HG03064 (cell line): ENCODE measurements at regions not wholly inside any gene's neighbourhood (a gene's known extent, or its start where the extent isn't known, plus 50 kb on each side); places are given as distances from the start of the nearest gene placed in this dataset.
"Not testable (repeated sequence)": the region's sequence is repeated elsewhere in the genome, so short reads cannot be mapped to it uniquely, and the experiment has no call there.

ENCODE experiments used
- ATAC-seq: cut with Tn5 transposase; IDR thresholded peaks from one replicate; pipeline ENCODE4 v1.9.1; 2021; ENCODE audit warnings: low read depth; ENCODE audit not compliant: unreplicated experiment

DNA sequence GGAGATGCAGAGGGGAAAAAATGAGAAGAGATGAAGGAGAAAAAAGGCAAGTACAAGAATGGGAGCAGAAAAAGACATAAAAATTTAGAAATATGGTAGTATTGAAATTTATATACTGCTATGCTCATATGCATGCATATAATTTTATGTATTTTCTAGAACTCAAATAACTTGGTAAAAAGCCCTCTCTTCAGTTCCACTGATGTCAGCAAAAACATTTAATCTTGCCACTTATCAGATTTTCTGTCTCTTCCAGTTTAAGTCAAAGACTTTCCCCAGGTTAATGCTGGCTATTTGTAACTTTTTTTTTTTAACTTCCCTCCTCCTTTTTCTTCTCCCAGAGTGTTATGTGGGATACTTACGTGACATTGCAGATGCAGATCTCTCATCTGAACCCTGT lies 617.5 kb upstream of the CPEB2 start:
- no peak for ATAC-seq

DNA sequence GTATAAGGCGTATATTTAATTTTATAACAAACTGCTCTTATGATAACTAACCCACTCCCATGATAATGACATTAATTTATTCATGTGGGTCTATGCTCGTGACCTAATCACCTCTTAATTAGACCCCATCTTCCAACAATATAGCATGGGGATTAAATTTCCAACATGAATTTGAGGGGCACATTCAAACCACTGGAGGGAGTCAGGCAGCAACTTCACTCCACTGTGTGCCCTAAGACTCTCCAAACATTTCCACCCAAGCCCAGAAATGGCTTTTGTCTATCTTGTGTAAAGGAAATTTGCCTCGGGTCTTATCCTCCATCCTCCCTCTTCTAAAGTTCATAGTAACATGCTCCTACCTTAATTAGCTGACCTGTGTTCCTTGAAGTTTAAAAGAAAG lies 616.1 kb upstream of the CPEB2 start:
- ATAC-seq, result no peak

DNA sequence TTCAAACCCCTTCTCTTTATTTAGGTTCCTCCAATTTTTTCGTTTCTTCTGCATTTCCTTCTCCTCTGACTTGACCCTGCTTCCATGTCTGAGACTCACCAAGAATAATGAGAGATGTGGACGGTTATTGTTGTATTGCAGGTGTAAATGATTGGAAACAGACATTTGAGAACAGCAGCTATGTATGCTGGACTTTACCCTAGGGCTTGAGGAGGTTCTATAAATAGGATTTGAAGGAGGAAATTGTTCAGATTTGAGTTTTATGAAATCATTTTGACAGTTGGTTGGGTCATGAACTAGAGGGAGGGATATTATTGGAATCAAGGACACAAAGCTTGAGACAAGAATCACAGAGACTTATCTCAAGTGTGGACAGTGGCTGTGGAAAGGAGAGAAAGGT lies 614.6 kb upstream of the CPEB2 start:
- ATAC-seq, result no peak

DNA sequence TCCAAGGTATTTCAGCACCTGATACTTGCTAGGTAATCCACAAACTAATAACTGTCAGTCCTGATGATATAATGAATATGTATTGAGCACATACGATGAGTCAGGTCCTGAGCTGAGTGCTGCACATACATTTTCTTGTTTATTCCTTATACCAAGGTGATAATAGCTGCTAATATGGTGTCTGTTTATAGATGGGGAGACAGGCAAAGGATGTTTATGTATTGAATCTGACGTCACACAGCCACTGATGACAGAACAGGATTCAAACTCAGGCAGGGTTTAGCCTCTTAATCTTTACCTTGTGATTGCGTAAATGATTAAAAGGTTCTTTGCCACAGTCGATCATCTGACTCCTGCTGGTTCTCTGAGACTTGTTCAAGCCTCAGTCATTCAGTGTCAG lies 609.9 kb upstream of the CPEB2 start:
- ATAC-seq, result no peak

DNA sequence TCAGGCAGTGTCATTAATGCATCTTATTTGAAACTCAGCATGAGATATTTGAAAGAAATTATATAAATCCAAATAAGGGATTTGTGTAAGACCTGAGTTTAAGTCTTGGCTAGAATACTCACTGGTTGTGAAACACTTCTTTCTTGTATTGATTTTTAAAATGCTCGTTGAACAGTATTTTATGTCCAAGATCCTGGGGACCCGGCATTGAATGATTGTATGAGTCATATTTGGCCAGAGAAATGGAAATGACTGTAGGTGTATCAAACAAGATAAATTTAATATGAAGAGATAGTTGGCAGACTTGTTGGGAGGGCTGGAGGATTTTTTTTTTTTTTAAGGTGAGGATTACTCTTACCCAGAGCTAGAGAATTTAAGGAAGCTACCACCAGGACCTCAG lies 606.1 kb upstream of the CPEB2 start:
- ATAC-seq, result no peak

DNA sequence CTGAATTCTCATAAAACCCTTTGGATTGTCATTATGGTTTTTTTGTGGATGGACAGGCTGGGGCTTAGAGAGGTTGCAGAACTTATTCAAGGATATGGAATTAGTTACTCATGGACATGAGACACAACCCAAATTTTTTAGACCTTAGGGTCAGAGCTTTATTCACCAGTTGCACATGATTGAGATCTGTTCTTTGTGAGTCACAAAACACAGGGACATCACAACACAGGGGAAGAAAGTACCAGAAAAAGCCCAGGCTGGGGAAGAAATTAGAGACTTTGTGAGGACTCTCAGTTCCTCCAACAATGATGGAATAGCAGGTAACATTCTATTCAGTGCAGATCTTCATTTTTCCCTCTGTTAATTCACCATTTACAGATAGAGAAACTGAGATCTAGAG lies 602.4 kb upstream of the CPEB2 start:
- ATAC-seq, result no peak

DNA sequence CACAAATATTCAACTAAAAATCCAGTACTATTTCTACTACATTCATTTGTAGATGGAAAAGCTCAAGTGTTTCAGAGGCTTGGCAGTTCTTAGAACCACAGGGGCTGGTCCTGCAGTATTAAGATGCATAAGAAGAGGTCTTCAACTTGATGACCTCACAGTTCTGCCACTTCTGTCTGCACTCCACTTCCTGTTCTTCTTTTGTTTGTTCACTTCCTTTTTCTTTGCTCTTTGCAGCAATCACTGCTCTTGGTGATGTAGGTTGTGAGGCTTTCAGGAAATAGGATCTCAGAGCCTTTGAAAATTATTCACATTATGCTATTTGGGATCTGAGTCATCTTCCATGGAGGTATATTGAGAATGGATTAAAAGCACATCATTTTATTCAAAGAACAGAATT lies 602.0 kb upstream of the CPEB2 start:
- no peak for ATAC-seq

DNA sequence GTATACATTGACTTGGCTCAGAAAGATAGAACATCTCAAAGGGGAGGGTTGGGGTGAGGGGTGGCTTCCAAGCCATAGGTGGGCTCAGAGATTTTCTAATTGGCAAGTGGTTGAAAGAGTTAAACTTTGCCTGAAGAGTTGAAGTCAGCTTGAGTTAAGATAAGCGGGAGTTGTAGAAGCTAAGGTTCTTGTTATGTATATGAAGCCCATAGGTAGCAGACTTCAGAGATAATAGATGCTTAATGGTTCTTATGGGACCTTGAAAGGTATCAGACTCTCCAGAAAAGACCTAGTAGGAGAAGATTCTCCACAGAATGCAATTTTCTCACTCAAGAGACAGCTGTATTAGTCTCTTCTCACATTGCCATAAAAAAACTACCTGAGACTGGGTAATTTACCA lies 599.1 kb upstream of the CPEB2 start:
- no peak for ATAC-seq

DNA sequence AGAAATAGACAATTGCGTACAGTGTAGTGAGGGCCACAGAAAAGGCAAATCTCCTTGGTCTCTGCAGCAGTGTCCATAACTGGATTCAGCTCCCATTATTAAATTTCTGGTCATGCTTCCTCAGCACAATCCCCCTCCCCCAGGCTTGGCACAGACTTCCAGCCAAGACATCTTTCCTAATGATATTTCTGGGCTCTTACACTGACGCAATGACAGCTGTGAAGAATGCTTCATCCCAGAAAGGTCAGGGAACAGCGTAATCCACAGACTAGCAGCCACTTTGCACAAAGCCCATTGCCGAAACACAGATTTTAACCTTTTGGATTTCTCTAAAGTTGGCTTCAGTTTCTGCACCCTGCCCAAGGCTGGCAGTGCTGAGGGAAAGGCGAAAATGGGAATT lies 597.6 kb upstream of the CPEB2 start:
- ATAC-seq, result no peak

DNA sequence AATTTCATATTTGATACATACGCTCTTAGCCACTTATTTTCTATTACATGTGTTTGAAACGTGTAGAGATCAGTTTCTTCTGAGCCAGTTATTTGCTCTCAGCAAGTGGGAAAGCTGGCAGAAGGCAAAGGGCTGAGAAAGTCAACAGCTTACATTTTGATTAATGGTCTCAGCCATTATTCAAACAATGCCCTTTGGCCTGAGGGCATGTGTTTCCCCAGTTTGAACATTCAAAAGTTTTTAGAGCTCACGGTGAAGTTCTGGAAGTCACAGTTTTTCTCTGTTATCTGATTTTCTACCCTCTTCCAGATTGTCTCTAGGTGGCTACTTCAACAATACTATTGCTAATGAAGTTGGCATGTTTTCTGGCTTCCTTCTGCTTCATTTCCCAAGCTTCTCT lies 591.8 kb upstream of the CPEB2 start:
- ATAC-seq, result no peak

DNA sequence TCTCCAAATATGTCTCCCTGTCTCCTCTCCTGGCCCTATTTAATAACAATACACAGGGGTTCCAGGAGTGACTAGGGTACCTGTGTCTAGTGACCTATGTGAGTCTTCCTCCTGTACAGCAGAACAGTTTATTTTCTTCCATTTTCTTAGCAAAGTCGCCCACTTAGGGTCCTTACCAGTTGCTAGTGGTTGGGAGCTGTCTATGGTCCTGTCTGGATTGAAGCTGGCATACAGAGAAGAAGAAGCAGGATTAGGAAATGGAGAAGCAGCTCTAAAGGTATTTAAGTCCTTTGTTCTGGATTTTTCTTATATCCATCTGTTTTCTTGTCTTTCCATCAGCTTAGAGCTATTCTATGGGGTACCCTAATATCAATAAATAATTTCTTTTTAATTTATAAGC lies 587.1 kb upstream of the CPEB2 start:
- no peak for ATAC-seq

DNA sequence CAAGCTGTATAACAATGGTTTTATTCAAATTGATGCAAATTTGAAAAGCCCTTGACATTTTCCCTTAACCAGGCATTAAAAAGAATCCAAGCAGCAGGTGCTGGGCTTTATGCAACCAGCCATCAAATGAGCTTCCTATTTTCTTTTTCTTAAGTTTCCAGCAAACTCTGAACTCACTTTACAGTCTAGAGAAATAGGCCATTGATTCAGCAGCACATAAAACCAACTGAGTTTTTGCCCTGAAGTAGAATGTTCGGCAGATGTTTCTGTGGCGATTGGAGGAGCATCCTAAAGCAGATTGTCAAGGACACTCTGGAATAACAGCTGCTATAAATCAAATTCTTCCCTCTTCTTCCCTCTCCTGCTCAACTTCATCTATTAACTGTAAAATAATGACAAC lies 582.8 kb upstream of the CPEB2 start:
- no peak for ATAC-seq

DNA sequence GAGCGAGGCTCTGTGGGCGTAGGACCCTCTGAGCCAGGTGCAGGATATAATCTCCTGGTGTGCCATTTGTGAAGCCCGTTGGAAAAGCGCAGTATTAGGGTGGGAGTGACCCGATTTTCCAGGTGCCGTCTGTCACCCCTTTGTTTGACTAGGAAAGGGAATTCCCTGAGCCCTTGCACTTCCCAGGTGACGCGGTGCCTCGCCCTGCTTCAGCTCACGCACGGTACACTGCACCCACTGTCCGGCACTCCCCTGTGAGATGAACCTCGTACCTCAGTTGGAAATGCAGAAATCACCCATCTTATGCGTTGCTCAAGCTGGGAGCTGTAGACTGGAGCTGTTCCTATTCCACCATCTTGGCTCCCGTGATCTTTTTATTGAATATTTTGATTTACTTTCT lies 576.0 kb upstream of the CPEB2 start:
- not testable (repeated sequence) for ATAC-seq

DNA sequence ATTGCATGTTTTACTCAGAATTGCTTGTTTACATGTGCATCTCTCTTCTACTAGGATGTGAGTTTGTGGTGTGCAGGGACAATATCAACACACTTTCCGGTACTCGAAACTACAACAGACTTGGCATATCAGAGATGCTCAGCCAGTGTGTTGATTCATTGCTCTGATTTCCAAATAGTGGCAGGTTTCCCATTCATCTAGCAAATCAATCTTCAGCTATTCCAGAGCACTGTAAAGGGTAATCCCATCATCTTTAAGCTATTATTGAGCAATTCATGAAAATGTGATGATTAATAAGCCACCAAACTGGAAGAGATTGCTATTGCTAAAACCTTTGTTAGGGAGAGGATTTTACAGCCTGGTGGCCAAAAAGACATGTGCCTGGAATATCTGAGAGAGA lies 574.2 kb upstream of the CPEB2 start:
- ATAC-seq, result no peak

DNA sequence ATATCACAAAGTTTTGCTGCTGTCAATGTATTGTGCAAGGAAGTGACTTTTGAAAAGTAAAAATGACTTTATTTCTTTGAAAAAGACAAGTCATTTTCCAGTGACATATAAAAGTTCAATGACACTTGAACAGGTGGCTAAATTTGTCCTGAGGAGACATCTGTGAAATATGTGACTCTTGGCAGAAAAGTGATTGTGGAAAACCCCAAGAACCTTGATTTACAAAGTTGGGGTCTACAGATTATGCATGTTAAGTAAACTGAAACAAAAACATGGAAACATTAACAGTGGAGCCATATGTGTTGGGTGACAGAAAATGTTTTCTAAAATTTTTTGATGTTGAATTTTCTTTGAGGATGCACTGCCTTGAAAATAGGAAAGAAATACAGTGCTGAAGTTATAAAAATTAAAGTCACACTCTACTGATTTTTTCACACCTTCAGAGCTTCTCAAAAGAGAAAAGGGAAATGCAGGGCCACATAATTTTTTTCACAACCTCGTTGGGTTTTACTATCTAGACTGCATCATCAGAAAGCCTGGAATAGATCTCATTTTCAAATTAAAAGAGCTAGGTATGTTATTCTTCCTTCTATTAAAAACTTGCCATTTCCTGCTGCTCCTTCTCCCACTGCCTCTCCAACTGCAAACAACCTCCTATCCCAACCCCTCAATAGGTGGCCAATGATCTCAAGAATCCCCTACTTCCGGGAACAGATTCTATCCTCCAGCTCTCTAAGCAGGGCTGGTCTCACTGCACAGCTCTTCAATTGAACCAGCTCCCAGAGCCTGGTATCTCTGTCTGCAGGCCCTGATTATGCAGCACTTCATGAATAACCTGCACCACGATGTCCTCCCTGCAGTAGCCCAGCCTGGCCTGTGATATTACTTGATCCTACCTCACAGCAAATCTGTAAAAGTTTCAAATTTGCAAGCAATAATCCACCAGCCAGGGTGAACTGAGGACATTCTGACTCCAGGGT lies 570.8 kb upstream of the CPEB2 start:
- no peak for ATAC-seq

DNA sequence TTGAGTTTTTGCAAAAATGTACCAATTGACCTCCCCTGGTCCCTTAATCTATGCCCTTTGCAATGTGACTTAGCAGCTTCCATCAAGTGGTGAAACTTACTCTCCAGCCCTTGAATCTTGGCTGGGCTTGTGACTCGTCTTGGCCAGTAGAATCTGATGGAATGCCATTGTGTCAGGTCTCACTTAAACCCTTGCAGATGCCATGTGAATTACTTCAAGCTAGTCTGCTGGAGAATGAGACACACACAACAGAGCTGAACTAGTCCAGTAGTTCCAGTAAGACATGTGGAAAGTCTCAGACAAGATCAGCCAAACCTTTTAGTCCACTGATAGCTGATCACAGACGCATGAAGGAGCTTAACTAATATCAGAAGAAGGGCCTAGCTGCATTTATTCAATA lies 567.8 kb upstream of the CPEB2 start:
- ATAC-seq, result no peak

DNA sequence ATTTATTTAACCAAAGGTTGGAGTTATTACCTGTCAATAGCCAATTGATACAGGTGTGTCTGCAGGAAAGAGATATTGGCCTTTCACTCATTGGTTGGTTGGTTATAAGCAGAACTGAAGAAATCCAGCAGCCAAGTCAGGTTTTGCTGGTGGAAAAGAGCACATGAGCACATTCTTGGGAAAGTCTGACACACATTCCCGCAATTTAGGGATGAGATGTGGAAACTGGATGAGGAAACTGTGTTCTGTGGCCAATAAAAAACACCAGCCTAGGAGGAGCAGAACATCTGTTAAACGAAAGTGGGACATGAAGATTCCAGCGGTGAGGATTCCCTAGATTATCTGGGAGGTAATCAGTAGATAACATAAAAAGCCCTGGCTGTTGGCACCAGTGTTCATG lies 567.4 kb upstream of the CPEB2 start:
- no peak for ATAC-seq

DNA sequence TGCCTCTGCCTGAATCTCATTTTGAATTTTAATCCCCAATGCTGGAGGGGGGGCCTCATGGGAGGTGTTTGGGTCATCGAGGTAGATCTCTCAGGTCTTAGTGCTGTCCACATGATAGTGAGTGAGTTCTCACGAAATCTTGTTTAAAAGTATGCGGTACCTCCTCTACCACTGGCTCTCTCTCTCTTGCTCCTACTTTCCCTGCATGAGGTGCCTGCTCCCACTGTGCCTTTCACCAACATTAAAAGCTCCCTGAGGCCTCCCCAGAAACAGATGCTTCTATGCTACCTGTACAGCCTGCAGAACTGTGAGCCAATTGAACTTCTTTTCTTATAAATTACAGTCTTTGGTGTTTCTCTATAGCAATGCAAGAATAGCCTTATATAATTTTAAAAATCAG lies 560.7 kb upstream of the CPEB2 start:
- no peak for ATAC-seq

DNA sequence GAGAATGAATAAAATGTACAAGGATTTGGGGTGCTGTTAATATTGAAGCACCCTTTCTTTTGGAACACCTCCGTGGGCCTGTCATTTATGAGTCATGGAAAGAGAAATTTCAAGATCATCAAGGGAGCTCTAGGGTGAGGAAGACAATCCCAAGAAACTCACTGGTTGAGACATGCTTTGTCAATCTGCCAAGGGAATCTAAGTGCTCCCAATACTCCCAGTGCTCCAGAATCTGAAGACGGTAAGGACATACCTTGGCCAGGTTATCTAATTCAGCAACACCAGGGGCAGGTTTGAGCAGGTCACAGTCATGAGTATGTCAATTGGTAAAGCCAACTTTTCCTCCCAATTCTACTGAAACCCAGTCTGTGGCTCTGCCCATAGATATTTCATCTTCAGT lies 556.4 kb upstream of the CPEB2 start:
- no peak for ATAC-seq

DNA sequence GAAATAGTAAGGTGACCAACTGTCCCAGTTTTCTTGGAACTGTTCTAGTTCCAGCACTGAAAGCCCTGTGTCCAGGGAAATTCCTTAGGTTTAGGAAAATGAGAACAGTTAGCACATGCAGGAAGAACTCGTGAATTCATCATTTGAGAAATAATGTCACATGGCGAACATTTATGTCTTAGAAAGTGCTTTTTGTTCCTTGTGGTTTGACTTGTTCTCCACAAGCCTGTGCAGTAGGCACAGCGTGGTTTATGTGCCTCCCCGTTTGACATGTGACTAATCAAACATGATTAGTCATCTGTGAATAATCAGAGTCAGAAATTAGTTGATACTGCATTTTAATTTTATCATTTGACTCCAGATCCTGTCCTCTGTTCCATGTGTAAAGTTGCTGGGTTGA lies 556.0 kb upstream of the CPEB2 start:
- ATAC-seq, result no peak

DNA sequence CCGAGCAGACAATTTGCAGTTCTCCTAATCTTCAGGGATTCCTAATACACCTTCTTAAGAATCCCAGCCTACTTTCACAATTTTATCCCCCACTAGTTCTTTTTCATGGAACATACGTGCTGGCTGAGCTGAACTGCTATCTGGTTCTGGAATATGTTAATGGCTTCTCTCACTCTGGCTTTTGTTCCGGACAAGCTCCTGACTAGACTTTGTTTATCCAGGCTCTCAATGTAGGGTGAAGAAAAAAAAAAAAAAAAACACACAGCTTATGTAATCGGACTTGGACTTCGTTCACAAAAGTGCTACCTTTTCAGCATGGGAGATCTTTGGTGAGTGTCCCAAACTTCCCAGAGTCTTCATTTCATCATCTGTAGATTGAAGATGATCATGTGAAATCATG lies 555.4 kb upstream of the CPEB2 start:
- ATAC-seq, result no peak

DNA sequence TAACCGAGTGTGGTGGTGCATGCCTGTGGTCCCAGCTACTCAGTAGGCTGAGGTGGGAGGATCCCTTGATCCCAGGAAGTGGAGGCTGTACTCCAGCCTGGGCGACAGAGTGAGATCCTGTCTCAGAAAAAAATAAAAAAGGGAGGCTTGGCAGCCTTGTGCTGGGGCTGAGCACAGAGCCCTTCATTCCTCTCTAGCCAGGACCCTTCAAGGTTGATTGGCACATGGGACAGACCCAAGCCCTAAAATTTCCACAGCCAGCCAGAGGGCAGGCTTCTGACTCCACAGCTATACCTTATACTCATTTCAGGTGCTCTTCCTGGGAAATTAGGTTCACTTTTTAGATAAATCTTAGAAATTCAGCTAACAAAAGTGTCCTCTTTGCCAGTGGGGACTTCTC lies 553.0 kb upstream of the CPEB2 start:
- ATAC-seq, result no peak

DNA sequence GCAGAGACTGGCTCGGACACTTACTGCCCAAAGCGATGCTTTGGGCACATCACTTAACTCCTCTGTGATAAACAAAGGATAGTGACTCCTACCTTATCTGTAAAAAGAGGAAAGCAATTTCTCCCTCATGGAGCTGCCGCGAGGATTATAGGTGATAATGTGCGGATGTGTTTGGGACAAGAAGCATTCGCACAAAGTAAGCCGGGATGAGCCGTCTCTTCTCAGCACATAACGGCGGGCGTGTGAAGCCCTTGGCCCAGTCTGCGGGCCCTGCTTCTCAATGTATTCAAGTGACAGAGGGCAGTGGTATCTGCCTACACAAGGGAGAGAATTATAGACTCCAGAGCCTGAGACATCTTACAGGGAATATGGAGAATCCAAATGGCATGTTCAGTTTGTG lies 550.3 kb upstream of the CPEB2 start:
- no peak for ATAC-seq
